ENCODE measurements at regions not wholly inside any gene's neighbourhood (a gene's known extent, or its start where the extent isn't known, plus 50 kb on each side); places are given as distances from the start of the nearest gene placed in this dataset.
"Not testable (repeated sequence)": the region's sequence is repeated elsewhere in the genome, so short reads cannot be mapped to it uniquely, and the experiment has no call there.

DNA sequence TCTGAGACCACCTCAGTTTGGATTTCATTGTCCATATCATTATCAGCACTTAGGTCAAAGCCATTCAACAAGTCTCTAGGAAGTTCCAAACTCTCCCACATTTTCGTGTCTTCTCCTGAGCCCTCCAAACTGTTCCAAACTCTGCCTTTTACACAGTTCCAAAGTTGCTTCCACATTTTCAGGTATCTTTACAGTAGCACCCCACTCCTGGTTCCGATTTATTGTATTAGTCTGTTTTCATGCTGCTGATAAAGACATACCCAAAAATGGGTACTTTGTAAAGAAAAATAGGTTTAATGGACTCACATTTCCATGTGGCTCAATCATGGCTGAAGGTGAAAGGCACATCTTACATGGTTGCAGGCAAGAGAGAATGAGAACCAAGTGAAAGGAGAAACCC is 646.4 kb upstream of the LRFN5 start:
- H3K27me3 ChIP-seq (ENCODE audit: insufficient read depth); H3K4me2 ChIP-seq; H2AFZ ChIP-seq; DNase-seq (ENCODE audit: low spot score); H3K27ac ChIP-seq (ENCODE audit: low read depth); H3K4me3 Mint-ChIP-seq; H3K27ac Mint-ChIP-seq; H3K9me2 ChIP-seq (ENCODE audit: insufficient read depth); H3K27me3 Mint-ChIP-seq (ENCODE audit: insufficient read depth, low read depth, poor library complexity); ATAC-seq; H3K4me1 ChIP-seq (ENCODE audit: insufficient read depth); H4K20me1 ChIP-seq (replicated peaks; ENCODE audit: insufficient read depth); H3K4me3 ChIP-seq; H3K4me1 Mint-ChIP-seq; H3F3A ChIP-seq (replicated peaks; ENCODE audit: low read depth): not testable (repeated sequence)
- peaks cover 14% of the 10 kb centered on the region; the same call in 1 of the 2 replicates for H3K36me3 ChIP-seq (ENCODE audit: insufficient read depth)
- H3K9me3 Mint-ChIP-seq: peaks cover 35% of the 10 kb centered on the region
- H3K36me3 Mint-ChIP-seq (ENCODE audit: low read depth): peaks cover 39% of the 10 kb centered on the region
- H3K79me2 ChIP-seq (replicated peaks; ENCODE audit: insufficient read depth): peaks cover 56% of the 10 kb centered on the region

DNA sequence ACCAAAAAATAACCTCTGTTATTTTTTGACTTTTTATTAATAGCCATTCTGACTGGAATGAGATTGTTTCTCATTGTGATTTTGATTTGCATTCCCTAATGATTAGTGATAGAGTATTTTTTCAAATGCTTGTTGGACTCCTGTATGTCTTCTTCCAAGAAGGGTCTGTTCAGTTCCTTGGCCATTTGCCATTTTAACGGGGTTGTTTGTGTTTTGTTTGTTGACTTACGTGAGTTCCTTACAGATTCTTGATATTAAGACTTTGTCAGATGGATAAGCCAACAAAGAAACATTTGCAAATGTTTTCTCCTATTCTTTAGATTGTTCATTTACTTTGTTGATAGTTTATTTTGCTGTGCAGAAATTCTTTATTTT is 651.6 kb upstream of the LRFN5 start:
- DNase-seq (ENCODE audit: low spot score): peak; percentile 13
- H3K27me3 Mint-ChIP-seq (ENCODE audit: insufficient read depth, low read depth, poor library complexity): no peaks in the 10 kb centered on the region
- H3K9me3 Mint-ChIP-seq: peaks cover 31% of the 10 kb centered on the region
- Histone ChIP-seq H3K4me3 (peak overlapping the region; percentile 71), H2AFZ (peak overlapping the region; percentile 67; the same call in 1 of the 2 replicates), H3K27ac (ENCODE audit: low read depth) (peak overlapping the region; percentile 87; the same call in 1 of the 2 replicates), H3K36me3 (ENCODE audit: insufficient read depth) (0 out of 2 replicates have a peak, but pooled peaks cover 14% of the 10 kb centered on the region), H3K9me2 (ENCODE audit: insufficient read depth) (no peaks in the 10 kb centered on the region), H3K4me2 (peak overlapping the region; percentile 82), H3K4me1 (ENCODE audit: insufficient read depth) (no peaks in the 10 kb centered on the region; the same call in 1 of the 2 replicates), H4K20me1 (replicated peaks; ENCODE audit: insufficient read depth) (no peaks in the 10 kb centered on the region), H3F3A (replicated peaks; ENCODE audit: low read depth) (no peaks in the 10 kb centered on the region), H3K79me2 (replicated peaks; ENCODE audit: insufficient read depth) (peaks cover 54% of the 10 kb centered on the region), H3K27me3 (ENCODE audit: insufficient read depth) (no peaks in the 10 kb centered on the region)
- peak overlapping the region; percentile 84 for H3K4me3 Mint-ChIP-seq
- peaks cover 4% of the 10 kb centered on the region; the same call in 1 of the 3 replicates for H3K4me1 Mint-ChIP-seq
- no peak for ATAC-seq
- H3K36me3 Mint-ChIP-seq (ENCODE audit: low read depth): peaks cover 36% of the 10 kb centered on the region
- peak overlapping the region; percentile 98 for H3K27ac Mint-ChIP-seq
- TF ChIP-seq STAT1 (IDR thresholded peaks at IDR 0.05; ENCODE audit: unreplicated experiment) (no peak), EZH2 (IDR thresholded peaks at IDR 0.05; ENCODE audit: low read depth, unreplicated experiment) (no peak), JUNB (IDR thresholded peaks at IDR 0.05; ENCODE audit: unreplicated experiment) (no peak), EZH2phosphoT487 (IDR thresholded peaks at IDR 0.05; ENCODE audit: unreplicated experiment) (no peak), POLR2AphosphoS5 (IDR thresholded peaks at IDR 0.05; ENCODE audit: low read depth) (no peak), ZNF331 (CRISPR knock-in tag; IDR thresholded peaks at IDR 0.05; ENCODE audit: low read depth) (no peak)
- TF ChIP-seq, protein P1, sequence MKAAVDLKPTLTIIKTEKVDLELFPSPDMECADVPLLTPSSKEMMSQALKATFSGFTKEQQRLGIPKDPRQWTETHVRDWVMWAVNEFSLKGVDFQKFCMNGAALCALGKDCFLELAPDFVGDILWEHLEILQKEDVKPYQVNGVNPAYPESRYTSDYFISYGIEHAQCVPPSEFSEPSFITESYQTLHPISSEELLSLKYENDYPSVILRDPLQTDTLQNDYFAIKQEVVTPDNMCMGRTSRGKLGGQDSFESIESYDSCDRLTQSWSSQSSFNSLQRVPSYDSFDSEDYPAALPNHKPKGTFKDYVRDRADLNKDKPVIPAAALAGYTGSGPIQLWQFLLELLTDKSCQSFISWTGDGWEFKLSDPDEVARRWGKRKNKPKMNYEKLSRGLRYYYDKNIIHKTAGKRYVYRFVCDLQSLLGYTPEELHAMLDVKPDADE (IDR thresholded peaks at IDR 0.05): no peak
- TF ChIP-seq, protein P2, sequence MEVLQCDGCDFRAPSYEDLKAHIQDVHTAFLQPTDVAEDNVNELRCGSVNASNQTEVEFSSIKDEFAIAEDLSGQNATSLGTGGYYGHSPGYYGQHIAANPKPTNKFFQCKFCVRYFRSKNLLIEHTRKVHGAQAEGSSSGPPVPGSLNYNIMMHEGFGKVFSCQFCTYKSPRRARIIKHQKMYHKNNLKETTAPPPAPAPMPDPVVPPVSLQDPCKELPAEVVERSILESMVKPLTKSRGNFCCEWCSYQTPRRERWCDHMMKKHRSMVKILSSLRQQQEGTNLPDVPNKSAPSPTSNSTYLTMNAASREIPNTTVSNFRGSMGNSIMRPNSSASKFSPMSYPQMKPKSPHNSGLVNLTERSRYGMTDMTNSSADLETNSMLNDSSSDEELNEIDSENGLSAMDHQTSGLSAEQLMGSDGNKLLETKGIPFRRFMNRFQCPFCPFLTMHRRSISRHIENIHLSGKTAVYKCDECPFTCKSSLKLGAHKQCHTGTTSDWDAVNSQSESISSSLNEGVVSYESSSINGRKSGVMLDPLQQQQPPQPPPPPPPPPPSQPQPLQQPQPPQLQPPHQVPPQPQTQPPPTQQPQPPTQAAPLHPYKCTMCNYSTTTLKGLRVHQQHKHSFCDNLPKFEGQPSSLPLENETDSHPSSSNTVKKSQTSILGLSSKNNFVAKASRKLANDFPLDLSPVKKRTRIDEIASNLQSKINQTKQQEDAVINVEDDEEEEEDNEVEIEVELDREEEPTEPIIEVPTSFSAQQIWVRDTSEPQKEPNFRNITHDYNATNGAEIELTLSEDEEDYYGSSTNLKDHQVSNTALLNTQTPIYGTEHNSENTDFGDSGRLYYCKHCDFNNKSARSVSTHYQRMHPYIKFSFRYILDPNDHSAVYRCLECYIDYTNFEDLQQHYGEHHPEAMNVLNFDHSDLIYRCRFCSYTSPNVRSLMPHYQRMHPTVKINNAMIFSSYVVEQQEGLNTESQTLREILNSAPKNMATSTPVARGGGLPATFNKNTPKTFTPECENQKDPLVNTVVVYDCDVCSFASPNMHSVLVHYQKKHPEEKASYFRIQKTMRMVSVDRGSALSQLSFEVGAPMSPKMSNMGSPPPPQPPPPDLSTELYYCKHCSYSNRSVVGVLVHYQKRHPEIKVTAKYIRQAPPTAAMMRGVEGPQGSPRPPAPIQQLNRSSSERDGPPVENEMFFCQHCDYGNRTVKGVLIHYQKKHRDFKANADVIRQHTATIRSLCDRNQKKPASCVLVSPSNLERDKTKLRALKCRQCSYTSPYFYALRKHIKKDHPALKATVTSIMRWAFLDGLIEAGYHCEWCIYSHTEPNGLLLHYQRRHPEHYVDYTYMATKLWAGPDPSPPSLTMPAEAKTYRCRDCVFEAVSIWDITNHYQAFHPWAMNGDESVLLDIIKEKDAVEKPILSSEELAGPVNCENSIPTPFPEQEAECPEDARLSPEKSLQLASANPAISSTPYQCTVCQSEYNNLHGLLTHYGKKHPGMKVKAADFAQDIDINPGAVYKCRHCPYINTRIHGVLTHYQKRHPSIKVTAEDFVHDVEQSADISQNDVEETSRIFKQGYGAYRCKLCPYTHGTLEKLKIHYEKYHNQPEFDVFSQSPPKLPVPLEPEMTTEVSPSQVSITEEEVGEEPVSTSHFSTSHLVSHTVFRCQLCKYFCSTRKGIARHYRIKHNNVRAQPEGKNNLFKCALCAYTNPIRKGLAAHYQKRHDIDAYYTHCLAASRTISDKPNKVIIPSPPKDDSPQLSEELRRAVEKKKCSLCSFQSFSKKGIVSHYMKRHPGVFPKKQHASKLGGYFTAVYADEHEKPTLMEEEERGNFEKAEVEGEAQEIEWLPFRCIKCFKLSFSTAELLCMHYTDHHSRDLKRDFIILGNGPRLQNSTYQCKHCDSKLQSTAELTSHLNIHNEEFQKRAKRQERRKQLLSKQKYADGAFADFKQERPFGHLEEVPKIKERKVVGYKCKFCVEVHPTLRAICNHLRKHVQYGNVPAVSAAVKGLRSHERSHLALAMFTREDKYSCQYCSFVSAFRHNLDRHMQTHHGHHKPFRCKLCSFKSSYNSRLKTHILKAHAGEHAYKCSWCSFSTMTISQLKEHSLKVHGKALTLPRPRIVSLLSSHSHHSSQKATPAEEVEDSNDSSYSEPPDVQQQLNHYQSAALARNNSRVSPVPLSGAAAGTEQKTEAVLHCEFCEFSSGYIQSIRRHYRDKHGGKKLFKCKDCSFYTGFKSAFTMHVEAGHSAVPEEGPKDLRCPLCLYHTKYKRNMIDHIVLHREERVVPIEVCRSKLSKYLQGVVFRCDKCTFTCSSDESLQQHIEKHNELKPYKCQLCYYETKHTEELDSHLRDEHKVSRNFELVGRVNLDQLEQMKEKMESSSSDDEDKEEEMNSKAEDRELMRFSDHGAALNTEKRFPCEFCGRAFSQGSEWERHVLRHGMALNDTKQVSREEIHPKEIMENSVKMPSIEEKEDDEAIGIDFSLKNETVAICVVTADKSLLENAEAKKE (CRISPR knock-in tag; IDR thresholded peaks at IDR 0.05): no peak
- TF ChIP-seq, protein P3, sequence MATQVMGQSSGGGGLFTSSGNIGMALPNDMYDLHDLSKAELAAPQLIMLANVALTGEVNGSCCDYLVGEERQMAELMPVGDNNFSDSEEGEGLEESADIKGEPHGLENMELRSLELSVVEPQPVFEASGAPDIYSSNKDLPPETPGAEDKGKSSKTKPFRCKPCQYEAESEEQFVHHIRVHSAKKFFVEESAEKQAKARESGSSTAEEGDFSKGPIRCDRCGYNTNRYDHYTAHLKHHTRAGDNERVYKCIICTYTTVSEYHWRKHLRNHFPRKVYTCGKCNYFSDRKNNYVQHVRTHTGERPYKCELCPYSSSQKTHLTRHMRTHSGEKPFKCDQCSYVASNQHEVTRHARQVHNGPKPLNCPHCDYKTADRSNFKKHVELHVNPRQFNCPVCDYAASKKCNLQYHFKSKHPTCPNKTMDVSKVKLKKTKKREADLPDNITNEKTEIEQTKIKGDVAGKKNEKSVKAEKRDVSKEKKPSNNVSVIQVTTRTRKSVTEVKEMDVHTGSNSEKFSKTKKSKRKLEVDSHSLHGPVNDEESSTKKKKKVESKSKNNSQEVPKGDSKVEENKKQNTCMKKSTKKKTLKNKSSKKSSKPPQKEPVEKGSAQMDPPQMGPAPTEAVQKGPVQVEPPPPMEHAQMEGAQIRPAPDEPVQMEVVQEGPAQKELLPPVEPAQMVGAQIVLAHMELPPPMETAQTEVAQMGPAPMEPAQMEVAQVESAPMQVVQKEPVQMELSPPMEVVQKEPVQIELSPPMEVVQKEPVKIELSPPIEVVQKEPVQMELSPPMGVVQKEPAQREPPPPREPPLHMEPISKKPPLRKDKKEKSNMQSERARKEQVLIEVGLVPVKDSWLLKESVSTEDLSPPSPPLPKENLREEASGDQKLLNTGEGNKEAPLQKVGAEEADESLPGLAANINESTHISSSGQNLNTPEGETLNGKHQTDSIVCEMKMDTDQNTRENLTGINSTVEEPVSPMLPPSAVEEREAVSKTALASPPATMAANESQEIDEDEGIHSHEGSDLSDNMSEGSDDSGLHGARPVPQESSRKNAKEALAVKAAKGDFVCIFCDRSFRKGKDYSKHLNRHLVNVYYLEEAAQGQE (IDR thresholded peaks at IDR 0.05; ENCODE audit: unreplicated experiment): no peak
- TF ChIP-seq, protein P4, sequence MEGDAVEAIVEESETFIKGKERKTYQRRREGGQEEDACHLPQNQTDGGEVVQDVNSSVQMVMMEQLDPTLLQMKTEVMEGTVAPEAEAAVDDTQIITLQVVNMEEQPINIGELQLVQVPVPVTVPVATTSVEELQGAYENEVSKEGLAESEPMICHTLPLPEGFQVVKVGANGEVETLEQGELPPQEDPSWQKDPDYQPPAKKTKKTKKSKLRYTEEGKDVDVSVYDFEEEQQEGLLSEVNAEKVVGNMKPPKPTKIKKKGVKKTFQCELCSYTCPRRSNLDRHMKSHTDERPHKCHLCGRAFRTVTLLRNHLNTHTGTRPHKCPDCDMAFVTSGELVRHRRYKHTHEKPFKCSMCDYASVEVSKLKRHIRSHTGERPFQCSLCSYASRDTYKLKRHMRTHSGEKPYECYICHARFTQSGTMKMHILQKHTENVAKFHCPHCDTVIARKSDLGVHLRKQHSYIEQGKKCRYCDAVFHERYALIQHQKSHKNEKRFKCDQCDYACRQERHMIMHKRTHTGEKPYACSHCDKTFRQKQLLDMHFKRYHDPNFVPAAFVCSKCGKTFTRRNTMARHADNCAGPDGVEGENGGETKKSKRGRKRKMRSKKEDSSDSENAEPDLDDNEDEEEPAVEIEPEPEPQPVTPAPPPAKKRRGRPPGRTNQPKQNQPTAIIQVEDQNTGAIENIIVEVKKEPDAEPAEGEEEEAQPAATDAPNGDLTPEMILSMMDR (conservative IDR thresholded peaks at IDR 0.05; ENCODE audit: low read depth in 2 of 2): no peak

All from GM23338 (cell line).